K562 (cell line): ENCODE measurements at regions not wholly inside any gene's neighbourhood (a gene's known extent, or its start where the extent isn't known, plus 50 kb on each side); places are given as distances from the start of the nearest gene placed in this dataset.

Experiments
- ATAC-seq: fragments of 200-7000 bp; cut with Tn5 transposase; 3 replicates; pipeline ENCODE4 v1.9.1; 2020; ENCODE audit warnings: moderate library complexity
- BruUV-seq: library from RNA; stranded (reverse); fragments of 400-500 nt; replicated peaks from 2 replicates; lab custom pipeline; 2021; lab: Mats Ljungman, UMichigan
- CTCF ChIA-PET: fragments of 300-600 bp; formaldehyde crosslinking; extraction: SDS; loops from one replicate; lab custom pipeline; 2021; ENCODE audit warnings: low intra/inter-chr PET ratio; lab: Yijun Ruan, JAX
- POLR2A ChIA-PET: fragments of 300-600, 350-650 bp; sonication (Branson Sonifier 250); formaldehyde crosslinking; extraction: SDS; loops from one replicate; lab custom pipeline; 2021; ENCODE audit warnings: antibody characterized with exemption, inconsistent platforms; lab: Yijun Ruan, JAX
- DNase-seq, 4 experiments: peaks; one replicate each; pipeline versions ENCODE4 v3.0.0 to v3.0.0-alpha.2; 2011 to 2018; ENCODE audit warnings: low spot score in 3 of 4, mixed read lengths in 3 of 4; ENCODE audit errors: extremely low read depth in 1 of 4
- FAIRE-seq: peaks from 2 replicates; lab custom pipeline; 2011; peaks lifted over from hg19 to GRCh38; lab: Jason Lieb, UNC
- H2AFZ ChIP-seq: 2 replicates; pipeline ENCODE4 v1.6.0; 2011; ENCODE audit warnings: low read depth, low read length, control low read depth, inconsistent platforms
- H3K27ac ChIP-seq: fragments of 200-600 bp; 3 replicates; pipeline ENCODE4 v1.8.0; 2011; ENCODE audit warnings: low read depth, mild to moderate bottlenecking, control low read depth, inconsistent platforms, low read length, moderate library complexity, mixed read lengths; ENCODE audit errors: extremely low read depth
- H3K27me3 ChIP-seq, 2 experiments: fragments of 300-600 bp in 1 of 2; 2 replicates in 1 of 2; 3 replicates in 1 of 2; pipeline versions ENCODE4 v1.6.0 to v1.8.0; 2011; ENCODE audit warnings: inconsistent platforms in 2 of 2, low read length in 2 of 2, mild to moderate bottlenecking in 1 of 2, mixed read lengths in 1 of 2, moderate library complexity in 1 of 2; ENCODE audit not compliant: control insufficient read depth in 2 of 2, insufficient read depth in 2 of 2
- H3K36me3 ChIP-seq: fragments of 300-600 bp; 3 replicates; pipeline ENCODE4 v1.8.0; 2011; ENCODE audit warnings: mild to moderate bottlenecking, low read length, inconsistent platforms; ENCODE audit not compliant: control insufficient read depth, insufficient read depth
- H3K4me1 ChIP-seq, 2 experiments: fragments of 200-600 bp in 1 of 2; replicated peaks in 1 of 2; 2 replicates in 1 of 2; 3 replicates in 1 of 2; pipeline versions ENCODE4 v1.5.1 to v1.8.0; 2011; ENCODE audit warnings: inconsistent platforms in 2 of 2, low read length in 2 of 2, mild to moderate bottlenecking in 1 of 2, mixed read lengths in 1 of 2, moderate library complexity in 1 of 2; ENCODE audit not compliant: control insufficient read depth in 2 of 2, insufficient read depth in 2 of 2
- H3K4me2 ChIP-seq: 2 replicates; pipeline ENCODE4 v1.6.1; 2011; ENCODE audit warnings: low read length, control low read depth, inconsistent platforms, mixed read lengths; ENCODE audit not compliant: insufficient read depth
- H3K4me3 ChIP-seq: fragments of 200-600 bp; sonication (generic), shearing (Covaris generic); 2 replicates; pipeline ENCODE4 v1.5.1; 2016; ENCODE audit warnings: control low read depth, inconsistent platforms
- H3K79me2 ChIP-seq: fragments of 200-600 bp; 3 replicates; pipeline ENCODE4 v1.8.0; 2011; ENCODE audit warnings: low read length, inconsistent platforms; ENCODE audit not compliant: control insufficient read depth, insufficient read depth
- H3K9ac ChIP-seq, 2 experiments: 2 replicates each; pipeline versions ENCODE4 v1.6.0 to v1.6.1; 2011; ENCODE audit warnings: low read depth in 2 of 2, low read length in 2 of 2, control low read depth in 1 of 2, inconsistent platforms in 1 of 2, mild to moderate bottlenecking in 1 of 2, mixed read lengths in 1 of 2; ENCODE audit not compliant: insufficient read depth in 1 of 2
- H3K9me1 ChIP-seq: one replicate; pipeline ENCODE4 v1.6.0; 2011; ENCODE audit warnings: inconsistent platforms, mild to moderate bottlenecking, low read length, moderate library complexity; ENCODE audit not compliant: control insufficient read depth, insufficient read depth
- H3K9me3 ChIP-seq: replicated peaks from 2 replicates; pipeline ENCODE4 v1.5.1; 2011; ENCODE audit warnings: low read depth, low read length, inconsistent platforms; ENCODE audit not compliant: control insufficient read depth, insufficient read depth
- H4K20me1 ChIP-seq: replicated peaks from 2 replicates; pipeline ENCODE4 v1.6.1; 2011; ENCODE audit warnings: low read length, inconsistent platforms, mixed read lengths; ENCODE audit not compliant: control insufficient read depth, insufficient read depth
- E2F3 ChIP-seq: fragments of 250-450 bp; sonication (Bioruptor Pico); IDR thresholded peaks from 2 replicates; pipeline ENCODE4 v1.4.0; 2020; ENCODE audit warnings: mild to moderate bottlenecking
- E2F6 ChIP-seq, 2 experiments: IDR thresholded peaks; 2 replicates each; pipeline ENCODE4 v1.6.1; 2011; ENCODE audit warnings: borderline replicate concordance in 1 of 2, control low read depth in 1 of 2, low read depth in 1 of 2, low read length in 1 of 2, mild to moderate bottlenecking in 1 of 2, mixed read lengths in 1 of 2, moderate library complexity in 1 of 2; ENCODE audit not compliant: insufficient read depth in 1 of 2, insufficient read length in 1 of 2, poor library complexity in 1 of 2, severe bottlenecking in 1 of 2; ENCODE audit errors: extremely low read depth in 1 of 2
- MTA2 ChIP-seq: fragments of 450-650 bp; IDR thresholded peaks from 2 replicates; pipeline ENCODE4 v1.6.1; 2016; ENCODE audit warnings: low read depth
- NR3C1 ChIP-seq: sonication (generic); formaldehyde crosslinking; IDR thresholded peaks from 2 replicates; pipeline ENCODE4 v1.8.1; 2022; ENCODE audit warnings: missing genetic modification reagents
- SLC30A9 ChIP-seq: fragments of 250-450 bp; sonication (Bioruptor Pico); IDR thresholded peaks from 2 replicates; pipeline ENCODE4 v1.8.0; 2022; ENCODE audit warnings: mild to moderate bottlenecking, moderate library complexity
- SNRNP70 ChIP-seq: fragments of 200-400 bp; formaldehyde crosslinking; optimal IDR thresholded peaks from 2 replicates; pipeline ENCODE3; 2017; ENCODE audit warnings: low read depth, low read length
- STAG1 ChIP-seq: sonication (generic); formaldehyde crosslinking; IDR thresholded peaks from 2 replicates; pipeline ENCODE4 v1.5.0; 2020; ENCODE audit warnings: missing genetic modification reagents, borderline replicate concordance
- UBTF ChIP-seq, 2 experiments: IDR thresholded peaks; 2 replicates each; pipeline ENCODE4 v1.6.1; 2012; ENCODE audit warnings: improper control_type of control experiment in 2 of 2, low read depth in 2 of 2, low read length in 2 of 2, borderline replicate concordance in 1 of 2
- ZFP91 ChIP-seq: sonication (generic); formaldehyde crosslinking; IDR thresholded peaks from 2 replicates; pipeline ENCODE4 v1.8.0; 2022; ENCODE audit warnings: mild to moderate bottlenecking, missing genetic modification reagents
- WGBS: fragments of 100-300 bp; shearing (Covaris generic); methylation state at CpG from one replicate; pipeline ENCODE4 v1.1.6; 2016; ENCODE audit warnings: low coverage, mixed read lengths; ENCODE audit not compliant: insufficient coverage; ENCODE audit errors: missing lambda C conversion rate; 5-methylcytosine and 5-hydroxymethylcytosine counted together
- in situ Hi-C: fragments of 300-500 bp; cut with MboI; formaldehyde crosslinking; loops from 4 replicates; pipeline ENCODE4 v1.15.0; 2018; ENCODE audit warnings: inconsistent platforms, mixed read lengths
- intact Hi-C: fragments of 100-400 bp; cut with micrococcal nuclease; formaldehyde crosslinking; loops from 2 replicates; pipeline ENCODE4 v1.14.2; 2022

- Histone ChIP-seq H3K4me1 (no peaks in the 10 kb centered on the region), H3K36me3 (no peaks in the 10 kb centered on the region), H3K27ac (no peak overlapping the region), H3K4me3 (no peak overlapping the region), H4K20me1 (no peaks in the 10 kb centered on the region), H3K9me1 (no peaks in the 10 kb centered on the region), H2AFZ (no peak overlapping the region), H3K27me3 (no peaks in the 10 kb centered on the region), H3K79me2 (no peaks in the 10 kb centered on the region), H3K9ac (no peak overlapping the region), H3K4me2 (no peak overlapping the region), H3K9me3 (no peaks in the 10 kb centered on the region)
- POLR2A ChIA-PET = no interaction called here
- DNase-seq (no peak), ATAC-seq (no peak), FAIRE-seq (no peak)
- CTCF ChIA-PET = no interaction called here
- 0% methylated on average over 2 of the region's 2 CpGs for WGBS
- TF ChIP-seq SLC30A9 (no peak), E2F3 (CRISPR knock-in tag) (no peak), STAG1 (CRISPR knock-in tag) (no peak), UBTF (IDR thresholded peaks at IDR 0.05; ENCODE audit: borderline replicate concordance in 1 of 2, low read depth in 2 of 2, low read length in 2 of 2) (no peak), NR3C1 (CRISPR knock-in tag) (no peak), E2F6 (IDR thresholded peaks at IDR 0.05; ENCODE audit: borderline replicate concordance in 1 of 2, extremely low read depth in 1 of 2, insufficient read depth in 1 of 2, insufficient read length in 1 of 2, low read depth in 1 of 2, low read length in 1 of 2, poor library complexity in 1 of 2, severe bottlenecking in 1 of 2) (no peak), MTA2 (no peak), SNRNP70 (no peak), ZFP91 (CRISPR knock-in tag) (no peak)
- BruUV-seq = no TSS peak
- in situ Hi-C loops = no loop called here
- intact Hi-C loops = no loop called here
Measured at GRCh38 chr9:117957267-117957666, 253.1 kb downstream of the TLR4 start.
